COR-L47 (cell line): ENCODE measurements at regions not wholly inside any gene's neighbourhood (a gene's known extent, or its start where the extent isn't known, plus 50 kb on each side); places are given as distances from the start of the nearest gene placed in this dataset.

Source experiments
- DNase-seq: peaks from one replicate; lab custom pipeline; 2025; lab: John Stamatoyannopoulos, UW

- DNase-seq: no peak
Observed at GRCh38 chr12:111037047-111037446, 116.7 kb upstream of the MYL2 start.

GRCh38 chr12:111035578-111036301 lies 115.4 kb upstream of the MYL2 start:
- no peak for DNase-seq

DNA sequence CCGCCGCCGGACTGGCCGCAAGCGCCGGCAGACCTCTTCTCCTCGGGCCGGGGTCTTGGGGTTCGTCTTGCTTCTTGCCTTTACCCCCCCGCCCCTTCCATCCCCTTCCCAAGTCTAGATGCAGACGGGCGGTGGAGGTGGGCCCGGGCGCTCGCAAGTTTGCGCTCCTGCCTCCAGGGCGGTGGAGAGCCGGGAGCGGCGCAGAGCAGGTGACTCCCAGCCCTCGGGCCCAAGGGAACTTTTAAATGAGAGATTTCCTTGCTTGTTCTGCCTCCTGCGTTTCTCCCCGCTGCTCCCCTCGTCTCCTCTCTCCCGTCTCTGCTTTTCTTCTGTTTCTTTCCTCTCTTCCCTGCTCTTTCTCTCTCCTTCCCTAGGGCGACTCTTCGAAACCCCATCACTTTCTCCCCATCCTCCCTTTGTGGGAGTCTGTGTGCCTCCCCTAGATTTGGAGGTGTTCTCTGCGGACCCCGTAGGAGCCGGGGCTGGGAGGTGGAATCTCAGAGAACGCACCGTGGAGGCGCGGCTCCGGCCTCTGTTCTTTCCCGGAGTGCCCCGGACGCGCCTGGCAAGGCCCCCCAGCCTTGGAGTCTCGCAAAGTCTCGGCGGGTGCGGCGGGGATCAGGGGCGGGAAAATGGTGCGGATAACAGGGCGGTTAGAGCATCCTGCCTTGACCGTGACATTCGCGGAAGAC lies 114.7 kb upstream of the MYL2 start:
- DNase-seq: no peak

DNA sequence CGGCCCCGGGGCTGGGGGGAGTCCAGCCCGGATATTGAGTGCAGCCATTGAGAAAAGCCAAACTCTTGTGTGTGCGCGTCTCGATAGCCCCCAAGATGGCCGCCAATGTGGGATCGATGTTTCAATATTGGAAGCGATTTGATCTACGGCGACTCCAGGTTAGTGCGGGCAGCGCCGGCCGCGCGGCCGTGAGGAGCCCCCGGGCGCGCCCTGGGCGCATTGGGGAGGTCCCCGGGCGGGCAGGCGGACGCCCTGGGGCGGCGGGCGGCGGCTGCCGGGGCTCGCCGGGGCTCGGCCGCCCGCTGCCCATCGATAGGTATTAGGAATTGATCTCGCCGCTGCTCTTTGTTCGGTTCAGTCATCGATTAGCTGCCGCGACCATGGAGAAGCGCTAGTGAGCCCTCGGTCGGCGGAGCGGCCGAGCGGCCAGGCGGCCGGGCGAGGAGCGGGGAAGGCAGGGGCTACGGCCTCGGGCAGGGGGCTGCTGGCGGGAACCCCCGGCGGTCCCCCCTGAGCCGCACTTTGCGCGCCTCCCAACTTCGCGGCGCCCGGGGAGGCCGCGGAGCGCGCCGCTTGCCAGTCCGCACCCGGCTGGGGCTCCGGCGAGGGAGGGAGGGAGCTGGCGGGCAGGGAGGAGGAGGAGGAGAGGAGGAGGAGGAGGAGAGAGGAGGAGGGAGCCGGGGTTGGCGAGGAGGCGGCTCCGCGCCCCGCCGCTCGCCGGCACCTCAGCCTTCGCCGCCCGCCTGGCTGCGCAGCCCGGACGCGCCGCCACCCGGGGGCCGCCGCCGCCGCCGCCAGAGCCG lies 113.9 kb upstream of the MYL2 start, which contains the start of gene CUX2:
CUX2 (plus strand) TSS at position 83 of the 803 bp plus-strand sequence.
- no peak for DNase-seq

GRCh38 chr12:111033281-111034082 lies 113.1 kb upstream of the MYL2 start:
- DNase-seq: no peak

DNA sequence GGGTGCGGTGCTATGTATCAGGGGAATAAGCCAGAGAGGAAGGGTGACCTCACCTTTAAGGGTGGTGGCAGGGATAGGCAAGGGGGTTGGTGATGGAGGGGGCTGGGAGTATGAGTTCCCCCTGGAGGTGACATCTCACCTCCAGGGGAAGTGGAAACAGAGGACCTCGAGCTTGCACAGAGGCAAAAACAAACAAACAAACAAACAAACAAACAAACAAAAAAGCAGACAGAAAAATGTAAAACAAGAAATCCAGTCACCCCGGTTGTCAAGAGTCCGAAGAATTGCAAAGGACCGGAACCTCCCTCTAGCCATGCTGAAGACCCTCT lies 112.2 kb upstream of the MYL2 start:
- no peak for DNase-seq

DNA sequence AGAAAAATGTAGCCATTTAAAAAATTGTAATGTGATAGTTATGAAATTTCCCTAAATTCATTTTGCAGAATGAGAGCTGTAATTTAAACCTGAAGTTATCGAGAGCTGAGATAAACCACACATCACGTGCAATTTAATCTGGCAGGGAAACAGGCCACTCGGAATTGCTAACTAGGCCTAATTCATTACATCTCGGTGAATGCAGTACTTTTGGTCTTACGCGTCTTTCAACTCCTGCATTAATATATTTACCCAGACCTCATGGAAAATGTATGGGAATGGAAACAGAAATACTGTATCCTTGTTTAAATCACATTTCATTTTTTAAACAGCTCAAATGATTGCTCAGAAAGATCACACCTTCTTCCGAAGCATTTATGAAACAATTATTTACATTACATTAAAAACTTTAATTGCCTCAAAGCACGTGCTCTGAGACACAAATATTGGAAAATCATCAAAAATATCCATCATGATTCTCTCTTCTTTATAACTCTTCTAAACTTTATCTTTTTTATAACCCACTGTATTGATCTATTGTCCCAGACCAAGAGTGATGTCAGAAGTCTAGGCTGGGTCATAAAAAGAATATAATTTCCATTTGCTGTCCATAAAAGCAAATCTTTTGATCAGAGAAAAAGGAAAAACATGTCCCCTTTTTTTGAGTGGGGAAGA lies 111.7 kb upstream of the MYL2 start:
- DNase-seq: no peak

DNA sequence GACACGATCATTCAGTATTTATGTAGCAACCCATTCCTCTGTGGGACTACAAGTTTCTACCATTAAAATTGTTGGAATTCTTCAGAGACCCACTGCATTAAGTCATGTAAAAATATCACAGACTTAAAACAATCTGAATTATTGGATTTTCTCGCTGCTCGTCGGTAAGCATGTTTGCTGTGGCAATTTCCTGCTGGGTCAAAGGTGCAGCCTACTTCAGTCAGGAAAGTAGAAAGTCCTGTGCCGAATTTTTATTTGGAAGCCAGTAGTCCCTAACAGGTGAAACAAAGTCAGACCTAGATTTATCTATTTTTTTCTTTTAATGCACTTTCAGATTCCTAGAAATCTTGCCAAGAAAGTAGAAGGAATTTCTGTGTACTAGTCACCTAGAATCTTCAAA lies 110.4 kb upstream of the MYL2 start:
- no peak for DNase-seq

DNA sequence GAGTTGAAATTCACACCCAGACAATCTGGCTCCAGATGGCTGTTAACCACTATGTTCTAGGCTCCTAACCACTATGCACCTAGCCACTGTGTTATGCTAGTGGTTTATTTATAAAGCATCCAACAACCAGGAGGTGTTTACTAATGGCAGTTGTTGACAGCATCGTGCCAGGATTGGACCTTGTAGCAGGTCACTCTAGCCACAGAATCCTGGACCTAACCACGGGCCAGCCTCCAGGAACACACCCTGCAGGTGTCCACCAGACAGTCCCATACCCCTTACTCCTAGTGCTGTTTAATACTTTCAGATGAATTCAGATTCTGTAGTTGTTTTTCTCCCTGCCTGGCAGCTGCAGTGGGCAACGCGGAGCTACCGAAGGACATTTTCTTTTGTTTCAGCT lies 109.4 kb upstream of the MYL2 start:
- DNase-seq: no peak

DNA sequence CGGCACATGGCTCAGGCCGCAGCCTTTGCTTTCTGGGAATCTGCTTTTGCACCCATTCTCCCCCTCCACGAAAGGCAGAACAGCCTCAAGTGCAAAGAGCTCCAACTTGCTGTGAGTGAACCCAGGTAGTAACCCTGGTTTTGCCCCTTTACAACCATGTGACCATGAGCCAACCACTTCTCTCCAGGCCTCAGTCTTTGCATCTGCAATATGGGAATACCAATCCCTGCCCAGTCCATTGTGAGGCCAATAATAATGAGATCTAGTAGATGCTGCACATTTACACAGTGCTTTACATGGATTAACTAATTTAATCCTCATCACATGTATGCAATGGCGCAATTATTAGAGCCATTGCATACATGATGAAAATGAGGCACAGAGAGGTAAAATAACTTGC lies 108.9 kb upstream of the MYL2 start:
- no peak for DNase-seq

DNA sequence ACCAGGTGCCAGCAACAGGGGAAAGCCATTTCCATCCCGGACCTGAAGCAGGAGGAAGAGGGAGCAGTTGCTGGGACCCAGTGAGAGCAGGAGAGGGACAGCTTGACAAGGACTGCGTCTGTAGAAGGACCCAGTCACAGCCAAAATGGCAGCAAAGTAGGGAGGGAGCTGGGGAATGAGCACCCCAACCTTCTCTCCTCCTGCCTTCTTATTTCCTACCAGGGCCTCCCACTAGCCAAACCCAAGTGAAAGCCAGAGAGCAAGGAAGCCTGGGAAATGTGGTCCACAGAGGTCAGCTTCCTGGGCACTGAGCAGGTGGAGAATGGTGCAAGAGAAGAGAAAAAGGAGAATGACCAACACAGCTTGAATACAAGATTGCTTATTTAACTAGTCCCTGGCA lies 108.5 kb upstream of the MYL2 start:
- no peak for DNase-seq

DNA sequence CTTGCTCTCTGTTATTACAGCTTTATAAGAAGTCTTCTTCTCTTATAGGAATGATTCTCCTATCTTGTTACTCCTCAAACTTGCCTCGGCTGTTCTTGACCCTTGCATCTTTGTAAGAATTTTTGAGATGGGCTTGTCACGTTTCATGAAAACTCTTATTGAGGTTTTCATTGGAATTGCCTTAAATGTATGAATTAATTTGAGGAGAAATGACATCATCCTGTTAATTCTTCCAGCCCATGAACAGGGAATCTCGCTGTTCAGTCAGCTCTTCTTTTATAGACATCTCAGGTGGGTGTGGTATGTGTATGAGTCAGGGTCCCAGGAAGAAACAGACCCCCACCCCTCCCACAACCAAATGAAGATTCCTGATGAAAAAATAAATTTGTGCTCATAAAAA lies 107.1 kb upstream of the MYL2 start:
- DNase-seq: no peak

- no peak for DNase-seq
Observed at GRCh38 chr12:111025792-111026430, 105.5 kb upstream of the MYL2 start.

- DNase-seq: no peak
Observed at GRCh38 chr12:111025301-111025700, 104.9 kb upstream of the MYL2 start.

GRCh38 chr12:111024205-111024801 lies 103.9 kb upstream of the MYL2 start:
- peak; percentile 31 for DNase-seq

GRCh38 chr12:111022386-111022785 lies 102.0 kb upstream of the MYL2 start:
- no peak for DNase-seq

DNA sequence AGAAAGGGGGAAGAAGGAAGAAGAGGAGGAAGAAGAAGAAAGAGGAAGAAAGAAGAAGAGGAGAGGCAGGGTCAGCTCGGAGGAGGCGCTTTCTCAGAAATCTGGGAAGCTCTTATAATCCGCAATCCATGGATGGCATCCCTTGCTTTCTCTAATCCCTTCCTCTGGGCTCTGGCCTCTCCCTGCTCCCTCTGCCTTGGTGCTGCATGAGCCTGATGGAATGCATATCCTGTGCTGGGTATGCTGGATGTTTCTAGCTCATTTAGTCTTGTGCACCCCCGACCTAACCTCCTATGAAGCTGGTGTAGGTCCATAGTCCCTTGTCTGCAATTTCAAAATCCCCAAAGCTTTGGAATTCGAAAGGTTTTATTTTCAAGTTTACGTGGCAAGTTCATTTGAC lies 94.2 kb upstream of the MYL2 start:
- no peak for DNase-seq

GRCh38 chr12:111012918-111013317 lies 92.5 kb upstream of the MYL2 start:
- no peak for DNase-seq

- DNase-seq: no peak
Observed at GRCh38 chr12:111011999-111012600, 91.7 kb upstream of the MYL2 start.

GRCh38 chr12:111010916-111011657 lies 90.7 kb upstream of the MYL2 start:
- DNase-seq: no peak
